HG02938 (cell line): ENCODE measurements at regions not wholly inside any gene's neighbourhood (a gene's known extent, or its start where the extent isn't known, plus 50 kb on each side); places are given as distances from the start of the nearest gene placed in this dataset.

Experiments
- ATAC-seq: cut with Tn5 transposase; IDR thresholded peaks from one replicate; pipeline ENCODE4 v1.9.1; 2021; ENCODE audit warnings: mild to moderate bottlenecking, moderate library complexity; ENCODE audit not compliant: unreplicated experiment

DNA sequence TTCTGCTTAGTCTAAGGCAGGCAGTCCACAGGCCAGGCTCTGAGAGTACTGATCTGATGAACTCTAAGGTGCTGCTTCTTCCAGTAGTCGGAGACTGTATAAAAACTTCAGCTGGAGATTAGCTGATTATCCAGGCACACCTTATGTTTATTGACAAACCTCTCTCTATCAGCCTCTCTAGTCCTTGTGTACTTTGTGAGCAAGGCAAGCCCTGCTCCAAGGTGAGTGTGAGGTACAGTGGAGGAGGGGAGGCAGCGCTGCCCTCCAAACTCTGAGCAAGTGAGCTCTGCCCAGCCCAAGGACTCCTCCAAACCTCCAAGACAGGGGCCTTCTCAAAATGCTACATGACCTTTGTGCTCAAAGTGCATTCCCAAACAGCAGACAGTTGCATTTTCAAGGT lies 95.9 kb upstream of the CDKN3 start:
- no peak for ATAC-seq

DNA sequence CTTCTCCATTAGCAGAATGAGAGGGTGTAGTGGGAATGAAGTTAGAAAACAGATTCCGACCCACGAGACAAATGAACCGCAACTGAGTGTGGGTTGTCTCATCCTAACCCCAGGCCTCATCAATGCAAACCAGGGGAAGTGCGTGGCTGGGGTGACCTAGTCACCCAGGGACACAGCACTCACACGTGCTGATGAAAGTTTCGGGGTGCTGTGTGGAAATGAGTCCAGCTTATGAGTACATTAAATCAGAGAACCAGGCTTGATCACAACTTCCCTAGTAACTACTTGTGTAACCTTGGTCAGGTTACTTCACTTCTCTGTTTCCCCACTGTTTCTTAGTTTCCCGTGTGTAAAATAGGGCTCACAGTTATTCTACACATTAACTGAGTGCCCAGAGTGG lies 95.4 kb upstream of the CDKN3 start:
- no peak for ATAC-seq

DNA sequence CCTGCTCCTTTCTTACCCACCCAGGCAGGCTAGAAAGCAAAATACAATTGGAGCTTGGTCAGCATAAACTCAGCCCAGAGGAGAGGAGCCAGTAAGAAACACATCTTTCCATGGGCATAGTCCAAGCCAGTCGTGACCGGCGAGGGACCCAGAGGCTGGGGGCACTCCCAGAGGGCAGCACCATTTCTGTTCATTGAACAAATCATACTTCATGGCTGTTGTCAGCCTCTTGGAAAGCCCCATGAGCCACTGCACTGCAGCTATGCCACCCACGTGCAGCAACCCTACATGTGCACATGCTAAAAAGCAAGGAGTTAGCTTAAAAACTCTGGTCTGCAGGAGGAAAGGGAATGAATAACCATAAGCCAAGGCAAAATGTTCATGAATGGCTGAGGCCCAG lies 90.0 kb upstream of the CDKN3 start:
- ATAC-seq = no peak

DNA sequence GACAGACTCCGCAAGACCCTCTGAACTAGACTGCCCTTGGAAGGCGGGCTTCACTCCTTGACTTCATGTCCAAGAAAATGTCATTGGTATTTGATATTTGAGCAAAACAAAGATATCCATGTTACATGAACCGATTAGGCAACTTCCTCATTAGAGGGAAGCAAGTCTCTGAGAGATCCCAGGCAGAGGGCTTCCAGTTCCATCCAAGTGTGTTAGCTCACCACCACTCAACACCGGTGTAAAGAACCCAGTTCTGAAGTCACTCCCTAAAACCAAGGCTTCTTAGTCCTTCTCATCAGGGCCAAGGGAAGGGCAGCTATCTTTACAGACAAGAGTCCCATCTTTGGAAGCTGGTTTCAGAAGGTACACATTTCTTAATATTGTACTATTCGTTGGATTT lies 87.2 kb upstream of the CDKN3 start:
- ATAC-seq = no peak

DNA sequence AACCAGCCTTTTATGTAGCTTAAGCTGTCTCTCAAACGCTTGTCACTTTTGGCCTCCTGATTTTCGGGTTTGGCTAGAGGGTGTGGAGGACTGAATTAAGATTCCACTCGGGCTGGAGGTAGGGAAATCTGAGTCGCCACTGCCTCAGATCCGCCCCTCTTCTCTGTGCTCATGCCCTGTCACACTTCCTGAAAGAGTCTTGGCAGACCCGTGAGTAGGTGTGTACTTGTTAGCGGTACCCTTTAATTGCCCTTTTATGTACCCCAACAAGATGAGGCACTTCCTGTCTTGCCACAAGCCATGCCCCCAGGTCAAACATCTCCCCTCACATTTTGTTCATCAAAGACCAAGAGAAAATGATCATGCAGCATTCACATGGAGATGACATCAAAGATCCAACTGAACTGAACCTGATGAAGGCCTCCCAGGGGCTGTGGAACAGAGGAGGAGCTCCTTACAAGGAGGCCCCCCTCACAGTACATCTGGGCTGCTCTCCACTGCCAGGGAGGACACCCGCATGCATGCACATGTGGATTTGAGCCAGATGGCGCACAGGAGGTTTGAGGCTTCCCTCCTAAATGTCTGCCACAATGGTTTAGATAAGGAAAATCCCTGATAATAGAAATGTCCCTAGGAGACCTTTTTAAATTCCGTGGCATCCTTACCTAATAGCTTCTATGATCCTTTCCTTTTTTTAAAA lies 86.5 kb upstream of the CDKN3 start:
- no peak for ATAC-seq

DNA sequence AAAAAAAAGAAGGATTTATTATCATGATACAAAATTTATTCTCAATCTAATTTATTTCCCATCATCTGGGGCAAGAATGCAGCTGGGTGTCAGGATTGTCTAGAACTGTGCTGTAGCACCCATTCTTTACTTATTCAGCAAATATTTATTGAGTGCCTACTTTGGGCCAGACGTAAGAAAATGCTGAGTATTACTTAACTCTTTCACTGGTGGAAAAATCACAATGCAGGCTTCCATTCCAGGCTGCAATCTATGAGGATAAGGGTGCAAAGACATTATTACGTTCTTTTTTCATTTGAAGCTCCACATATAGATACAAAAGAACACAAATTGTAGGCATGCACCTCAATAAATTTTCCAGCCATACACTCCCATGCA lies 86.0 kb upstream of the CDKN3 start:
- ATAC-seq = no peak

DNA sequence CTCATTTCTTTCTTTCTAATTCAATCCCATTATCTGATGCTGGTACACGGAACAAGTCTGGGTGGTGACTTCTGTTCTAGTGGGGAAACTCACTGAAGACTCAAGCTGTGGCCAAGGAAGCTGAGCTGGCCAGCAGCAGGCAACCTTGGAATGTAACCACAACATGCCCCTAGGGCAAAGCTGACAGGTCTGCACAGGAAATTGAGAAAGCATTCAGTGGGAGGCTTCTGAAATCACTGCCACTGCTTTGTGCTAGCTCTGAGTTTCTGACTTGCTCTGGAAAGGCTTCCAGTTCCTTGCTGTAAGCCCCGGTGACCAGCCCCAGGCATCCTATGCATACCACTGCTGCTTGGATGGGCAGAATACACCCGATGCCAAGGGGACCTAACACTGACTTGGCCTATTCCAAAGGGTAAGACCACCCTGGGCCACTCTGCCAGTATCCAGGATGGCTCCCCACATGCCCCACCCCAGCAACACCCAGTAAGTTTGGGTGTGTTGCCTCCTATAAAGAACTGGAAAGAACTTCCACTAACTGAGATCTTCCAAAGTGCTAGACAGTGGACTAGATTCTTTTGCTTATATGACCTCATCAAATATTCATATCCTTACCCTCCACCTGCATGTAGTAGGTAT lies 84.5 kb upstream of the CDKN3 start:
- ATAC-seq = no peak

DNA sequence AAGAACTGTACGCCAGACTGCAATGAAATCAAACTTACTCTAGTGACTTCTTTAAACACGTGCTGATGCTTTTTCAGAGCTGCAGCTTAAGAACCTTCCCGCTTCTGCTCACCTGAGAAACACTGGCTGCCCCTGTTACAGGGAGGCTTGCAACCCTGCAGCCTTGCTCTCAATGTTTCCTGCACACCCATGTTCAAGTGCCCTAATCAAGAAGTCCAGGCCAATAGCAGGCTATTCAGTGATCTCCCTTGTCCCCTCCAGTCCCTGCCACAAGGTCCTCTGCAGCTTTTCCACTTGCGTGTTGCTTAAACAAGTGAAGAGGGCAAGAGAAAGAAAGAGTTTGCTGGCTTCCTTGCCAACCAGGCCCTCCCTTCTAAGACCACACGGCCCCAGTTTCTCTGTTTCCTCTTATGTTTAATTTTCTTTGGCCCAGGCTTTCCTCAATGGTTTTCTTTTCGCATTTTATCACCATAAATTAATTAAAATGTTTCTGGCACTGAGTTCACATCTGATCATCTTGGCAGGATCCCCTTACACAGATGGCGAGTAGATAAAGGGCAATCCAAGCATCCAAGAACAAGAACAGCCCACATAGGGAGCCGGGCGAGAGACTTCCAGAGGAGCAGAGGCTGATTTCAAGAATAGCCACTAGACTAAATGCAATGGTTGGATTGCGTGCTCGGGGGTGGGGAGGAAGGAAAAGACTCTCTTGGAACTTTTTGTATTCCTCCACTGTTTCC lies 82.3 kb upstream of the CDKN3 start:
- no peak for ATAC-seq

DNA sequence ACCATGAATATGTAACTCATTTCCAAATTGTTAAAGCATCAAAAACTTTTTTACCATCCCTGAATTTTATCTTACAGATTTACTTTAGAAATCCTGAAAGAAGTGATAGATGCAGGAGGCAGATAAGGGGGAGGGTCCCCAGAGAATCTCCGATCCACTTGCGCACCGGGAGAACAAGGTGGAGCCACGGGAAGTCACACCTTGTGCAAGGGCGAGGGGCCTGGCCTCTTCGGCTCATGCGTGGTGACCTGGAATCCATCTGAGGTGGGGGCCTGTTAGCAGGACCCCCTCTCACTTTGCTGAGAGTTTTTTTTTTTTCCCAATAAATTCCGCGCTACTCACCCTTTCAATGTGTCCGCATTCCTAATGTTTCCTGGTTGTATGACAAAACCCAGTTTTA lies 80.2 kb upstream of the CDKN3 start:
- no peak for ATAC-seq

DNA sequence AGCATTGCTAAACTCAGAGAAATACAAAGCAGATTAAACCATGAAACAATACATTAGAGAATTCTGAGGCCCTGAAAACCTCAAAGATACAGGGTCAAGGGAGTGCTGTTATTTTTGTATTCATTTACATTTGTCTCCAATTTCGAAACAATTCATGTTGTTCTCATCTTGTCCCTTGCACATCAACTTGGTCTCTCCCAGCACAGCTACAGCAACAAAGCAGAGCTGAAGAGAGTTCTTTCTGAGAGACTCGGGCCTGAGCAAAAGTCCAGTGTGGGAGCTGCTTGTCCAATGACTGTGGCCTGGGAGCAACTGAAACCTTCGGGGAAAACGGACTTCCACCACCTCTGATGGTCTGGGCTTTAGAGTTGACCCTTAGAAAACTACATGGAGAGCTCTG lies 79.4 kb upstream of the CDKN3 start:
- ATAC-seq = no peak

DNA sequence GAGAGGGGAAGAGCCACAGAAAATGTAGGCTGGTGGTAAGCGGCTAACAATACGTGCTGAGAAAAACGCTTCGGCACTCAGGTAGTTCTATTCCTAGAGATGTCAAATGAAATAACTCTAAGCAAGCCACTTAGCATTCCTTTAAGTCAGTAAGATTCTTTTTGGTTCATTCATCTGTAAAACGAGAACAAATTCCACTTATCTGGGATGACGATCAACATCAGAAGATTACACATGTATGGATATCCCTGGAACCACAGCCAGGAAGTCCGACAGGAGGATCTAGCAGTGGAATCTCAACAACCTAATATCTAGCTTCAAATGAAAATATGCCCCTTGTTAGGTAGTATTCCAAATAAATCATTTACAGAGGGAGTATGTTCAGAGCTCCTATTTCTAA lies 74.6 kb upstream of the CDKN3 start:
- ATAC-seq = no peak

DNA sequence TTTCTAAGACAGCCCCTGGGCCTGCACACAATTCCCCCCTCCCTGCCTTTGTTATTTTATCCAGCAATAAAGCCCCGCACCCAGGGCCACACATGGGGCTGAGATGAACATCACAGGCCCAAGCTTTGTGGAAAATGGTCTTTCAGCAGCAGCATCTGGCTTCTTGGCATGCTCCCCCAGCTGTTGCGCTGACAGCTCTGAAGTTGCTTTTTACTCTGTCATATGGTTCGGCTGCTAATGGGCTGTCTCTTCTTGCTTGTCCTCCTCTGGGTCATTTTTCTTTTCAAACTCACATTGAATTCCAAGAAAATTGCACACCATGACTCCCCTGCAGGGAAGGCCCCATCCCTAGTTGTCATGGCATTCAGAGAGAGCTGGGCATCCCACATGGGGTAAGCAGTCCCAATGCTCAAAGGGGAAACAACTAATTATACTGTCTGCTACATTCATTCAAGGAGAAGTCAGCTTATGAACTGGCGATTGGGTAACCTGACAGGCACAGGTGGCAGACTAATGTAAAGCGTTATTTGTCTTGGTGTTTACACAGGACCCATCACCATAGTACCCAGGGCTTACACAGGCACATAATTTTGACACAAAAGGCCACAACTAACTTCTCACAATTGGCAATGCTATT lies 74.0 kb upstream of the CDKN3 start:
- no peak for ATAC-seq

DNA sequence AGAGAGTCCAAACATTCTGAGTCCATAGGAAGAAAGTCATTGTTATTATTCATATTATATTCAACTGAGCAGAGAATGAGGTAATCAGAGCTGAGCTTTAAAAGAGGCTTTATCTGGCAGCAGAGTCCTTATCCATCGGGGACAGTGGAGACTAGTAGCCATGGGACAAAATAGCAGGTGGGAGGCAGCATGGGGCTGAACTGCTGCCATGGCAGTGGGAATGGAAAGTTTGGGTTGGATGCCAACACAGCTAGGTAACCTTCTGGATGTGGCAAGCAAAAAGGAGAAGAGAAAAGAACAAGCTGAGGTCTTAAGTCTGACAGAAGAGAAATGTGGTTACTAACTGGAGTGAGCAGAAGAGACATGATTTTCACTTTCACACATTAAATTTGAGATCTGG lies 71.0 kb upstream of the CDKN3 start:
- ATAC-seq = no peak

DNA sequence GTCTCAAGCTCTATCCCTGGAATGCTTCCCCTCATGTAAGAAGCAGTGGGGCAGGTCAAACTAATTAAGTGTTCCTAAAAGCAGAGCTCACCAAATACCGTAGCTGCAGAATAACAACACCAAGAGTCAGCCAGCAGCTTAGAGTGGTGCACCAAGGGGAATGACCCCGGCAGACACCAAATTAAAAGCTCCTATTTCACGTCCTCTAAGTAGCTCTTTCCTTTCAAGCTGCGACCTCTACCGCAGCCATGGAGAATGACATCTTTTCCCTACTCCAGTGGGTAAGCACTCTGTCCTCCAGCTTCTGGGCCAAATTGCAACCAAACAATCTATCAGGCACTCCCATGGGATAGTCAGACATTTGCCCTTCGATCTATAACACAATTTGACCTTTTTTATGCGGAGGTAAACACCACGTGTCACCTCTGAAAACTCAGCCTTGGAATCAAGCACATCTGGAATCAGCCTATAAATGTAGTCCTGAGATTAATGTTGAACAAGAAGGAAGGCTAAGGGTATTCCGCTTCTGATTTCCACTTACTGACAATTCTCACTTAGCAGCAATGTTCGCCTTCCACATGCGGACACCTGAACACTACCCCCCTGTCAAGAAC lies 67.6 kb upstream of the CDKN3 start:
- ATAC-seq = no peak

DNA sequence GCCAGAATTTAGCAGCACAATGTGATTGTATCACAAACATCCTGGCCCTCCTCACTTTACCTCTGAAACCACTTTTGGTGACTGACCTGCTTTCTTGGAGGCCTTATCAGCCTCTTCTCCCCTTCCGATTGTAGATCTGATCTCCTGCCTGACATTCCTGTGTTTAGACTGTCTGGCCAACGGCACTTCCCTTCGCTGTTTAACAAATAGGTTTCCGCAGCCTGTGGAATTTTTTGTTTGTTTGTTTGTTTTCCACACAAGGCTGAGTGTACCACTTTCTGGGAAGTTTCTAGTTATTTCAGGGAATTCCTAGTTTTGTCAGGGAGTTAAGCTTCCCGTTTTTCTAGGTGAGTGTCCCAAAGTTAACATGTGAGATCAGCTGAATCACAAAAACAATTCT lies 65.9 kb upstream of the CDKN3 start:
- no peak for ATAC-seq

DNA sequence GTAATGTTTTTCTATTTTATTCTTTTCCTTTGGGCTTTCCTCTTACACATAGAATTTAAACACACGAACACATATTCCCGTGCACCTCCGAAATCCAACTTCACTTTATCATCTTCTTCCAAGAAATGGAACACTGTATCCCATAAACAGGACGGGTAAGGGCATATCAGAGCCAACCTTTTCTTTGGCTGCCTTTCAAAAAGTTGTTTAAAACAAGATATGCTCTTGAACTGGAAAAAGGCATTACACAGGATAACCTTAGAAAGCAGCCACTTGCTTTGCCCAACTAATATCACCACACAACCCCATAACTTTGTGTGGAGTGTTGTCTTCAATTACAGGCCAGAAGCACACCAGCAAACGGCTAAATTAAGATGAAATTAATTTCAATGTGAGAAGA lies 65.3 kb upstream of the CDKN3 start:
- no peak for ATAC-seq

DNA sequence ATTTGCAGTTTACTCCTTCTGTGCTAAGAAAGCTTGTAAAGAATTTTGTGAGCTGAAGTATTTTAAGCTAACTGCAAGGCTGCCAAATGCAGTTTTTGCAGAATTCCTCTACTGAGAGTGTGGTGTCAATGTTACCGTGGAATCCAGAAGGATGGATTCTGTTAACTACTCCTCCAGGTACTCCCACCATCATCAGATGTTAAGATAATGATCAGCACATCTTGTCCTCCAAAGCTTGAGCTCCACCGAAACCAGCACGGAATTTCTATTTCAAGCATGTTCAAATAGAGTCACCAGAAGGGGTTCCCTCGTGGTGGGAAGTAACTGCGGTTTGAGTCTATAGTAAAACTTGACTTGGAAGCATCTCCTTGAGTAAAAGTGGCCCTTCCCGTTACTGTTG lies 64.3 kb upstream of the CDKN3 start:
- ATAC-seq = no peak

DNA sequence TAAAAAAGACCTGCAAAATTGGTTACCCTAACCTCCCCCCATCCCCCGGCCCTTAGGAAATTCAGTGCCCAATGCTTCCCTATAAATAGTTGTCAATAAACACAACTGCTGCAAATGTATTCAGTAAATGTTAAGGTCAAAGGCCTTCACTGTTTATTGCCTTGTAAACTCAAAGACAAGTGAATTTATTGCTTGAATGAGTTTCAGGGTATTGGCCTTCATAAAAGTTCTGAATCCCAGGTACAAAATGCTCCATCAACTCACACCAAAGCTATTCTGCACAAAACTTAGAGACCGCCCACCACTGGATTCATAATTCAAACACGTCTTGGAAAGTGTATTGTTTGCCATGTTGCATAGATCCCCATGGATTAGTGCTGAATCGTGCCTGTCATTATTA lies 63.3 kb upstream of the CDKN3 start:
- no peak for ATAC-seq

DNA sequence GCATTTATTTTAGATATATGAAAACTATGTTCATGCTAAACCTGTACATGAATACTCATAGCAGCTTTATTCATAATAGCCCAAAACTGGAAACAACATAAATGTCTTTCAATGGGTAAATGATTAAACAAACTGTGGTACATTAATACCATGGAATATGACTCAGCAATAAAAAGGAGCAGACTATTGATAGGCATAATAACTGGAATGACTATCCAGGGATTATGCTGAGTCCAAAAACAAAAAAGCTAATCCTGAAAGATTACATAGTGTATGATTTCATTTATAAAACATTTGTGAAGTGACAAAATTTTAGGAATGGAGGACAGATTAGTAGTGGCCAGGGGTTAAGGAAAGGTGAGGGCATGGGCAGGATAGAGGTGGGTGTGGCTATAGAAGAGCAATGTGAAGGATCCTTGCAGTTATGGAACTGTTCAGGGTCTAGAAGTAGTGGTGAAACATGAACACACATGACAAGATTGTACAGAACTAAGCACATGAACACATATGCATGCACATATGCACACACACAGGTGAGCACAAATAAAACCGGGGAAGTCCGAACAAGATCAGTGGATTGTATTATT lies 61.1 kb upstream of the CDKN3 start:
- ATAC-seq = no peak

DNA sequence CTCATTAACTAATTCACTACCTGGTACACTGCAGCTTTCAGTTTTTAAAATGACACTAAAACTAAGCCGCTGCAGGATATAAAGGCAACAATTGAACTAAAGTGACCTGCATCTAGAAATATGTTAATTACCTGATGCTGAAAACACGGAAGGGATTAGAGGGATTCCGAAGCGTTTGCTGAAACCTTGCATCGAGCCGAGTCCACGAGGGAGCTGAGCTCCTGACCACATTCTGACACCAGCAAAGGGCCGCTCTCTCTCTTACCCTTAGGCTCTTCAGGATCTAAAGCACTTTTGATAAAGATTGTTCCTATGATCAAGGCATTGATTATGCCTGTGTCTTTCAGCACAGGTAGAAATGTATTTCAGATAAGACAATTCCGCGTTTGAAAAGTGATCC lies 59.5 kb upstream of the CDKN3 start:
- ATAC-seq = no peak

DNA sequence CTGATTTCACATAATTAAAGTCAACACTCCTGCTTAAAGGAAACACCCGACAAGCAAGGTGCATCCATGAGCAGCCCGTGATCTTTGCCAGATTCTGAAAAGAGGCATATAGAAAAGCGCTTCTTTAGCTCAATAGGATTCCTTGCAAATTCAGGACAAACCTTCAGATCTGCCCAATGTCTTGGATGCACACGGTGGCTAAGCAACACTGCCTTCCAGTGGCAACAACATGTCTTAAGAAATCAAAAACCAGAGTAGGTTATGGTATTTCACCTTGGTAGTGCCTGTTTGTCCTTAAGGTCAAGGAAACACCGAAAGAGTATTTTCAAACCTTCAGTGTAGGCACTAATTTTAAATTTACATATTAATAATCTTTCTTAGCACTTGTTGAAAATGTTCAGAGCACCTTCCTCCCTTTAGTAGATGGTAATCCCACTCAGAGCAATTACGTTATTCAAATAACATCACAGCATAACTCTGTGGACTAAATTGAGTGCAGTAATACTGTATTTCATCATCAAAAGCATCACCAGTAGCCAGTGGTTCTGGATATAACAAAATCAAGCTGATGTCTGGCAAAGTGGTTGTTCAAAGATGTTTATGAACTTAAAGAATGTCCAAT lies 58.0 kb upstream of the CDKN3 start:
- ATAC-seq = no peak
